Progenitor cell of endocrine pancreas (in vitro differentiated cells): ENCODE measurements at regions not wholly inside any gene's neighbourhood (a gene's known extent, or its start where the extent isn't known, plus 50 kb on each side); places are given as distances from the start of the nearest gene placed in this dataset.

Source experiments
- DNase-seq: peaks from one replicate; pipeline ENCODE4 v3.0.0; 2021; ENCODE audit warnings: low spot score; ENCODE audit not compliant: unreplicated experiment
- H3K27ac Mint-ChIP-seq: 2 replicates; pipeline ENCODE4 v1.8.0; 2021; ENCODE audit warnings: mild to moderate bottlenecking, moderate library complexity, mixed read lengths
- H3K27me3 Mint-ChIP-seq: 2 replicates; pipeline ENCODE4 v1.8.0; 2021; ENCODE audit warnings: mixed read lengths
- H3K36me3 Mint-ChIP-seq: 2 replicates; pipeline ENCODE4 v1.8.0; 2022; ENCODE audit warnings: mixed read lengths; ENCODE audit not compliant: insufficient read depth
- H3K4me1 Mint-ChIP-seq: 2 replicates; pipeline ENCODE4 v1.8.0; 2021; ENCODE audit warnings: low read depth, mixed read lengths
- H3K4me3 Mint-ChIP-seq: 2 replicates; pipeline ENCODE4 v1.8.0; 2021; ENCODE audit warnings: low read depth, mild to moderate bottlenecking, moderate library complexity, mixed read lengths
- H3K9me3 Mint-ChIP-seq: 2 replicates; pipeline ENCODE4 v1.8.0; 2021; ENCODE audit warnings: low read depth, mixed read lengths
- CTCF ChIP-seq: fragments of 200-600 bp; sonication (generic); IDR thresholded peaks from one replicate; pipeline ENCODE4 v1.5.0; 2021; ENCODE audit warnings: antibody characterized with exemption, mild to moderate bottlenecking; ENCODE audit not compliant: unreplicated experiment

GRCh38 chrX:4971646-4972045, 1257.0 kb downstream of the NLGN4X start:
- TF ChIP-seq CTCF: no peak

GRCh38 chrX:4964112-4964511, 1250.7 kb upstream of the PRKX start:
- no peak overlapping the region for H3K4me3 Mint-ChIP-seq
- H3K36me3 Mint-ChIP-seq: no peaks in the 10 kb centered on the region
- TF ChIP-seq CTCF: no peak
- no peak for DNase-seq
- no peaks in the 10 kb centered on the region for H3K4me1 Mint-ChIP-seq
- H3K27me3 Mint-ChIP-seq: no peaks in the 10 kb centered on the region
- H3K9me3 Mint-ChIP-seq: peaks cover 7% of the 10 kb centered on the region
- no peak overlapping the region for H3K27ac Mint-ChIP-seq

More at GRCh38 chrX:4971646-4972045, 1257.0 kb downstream of the NLGN4X start:
- peaks cover 7% of the 10 kb centered on the region for H3K9me3 Mint-ChIP-seq
- H3K27me3 Mint-ChIP-seq: no peaks in the 10 kb centered on the region
- no peak overlapping the region for H3K4me3 Mint-ChIP-seq
- no peak for DNase-seq
- no peaks in the 10 kb centered on the region for H3K4me1 Mint-ChIP-seq
- H3K36me3 Mint-ChIP-seq: no peaks in the 10 kb centered on the region
- no peak overlapping the region for H3K27ac Mint-ChIP-seq

GRCh38 chrX:4963432-4963831, 1250.0 kb upstream of the PRKX start:
- no peaks in the 10 kb centered on the region for H3K4me1 Mint-ChIP-seq
- DNase-seq: no peak
- no peaks in the 10 kb centered on the region for H3K36me3 Mint-ChIP-seq
- TF ChIP-seq CTCF: no peak
- no peak overlapping the region for H3K4me3 Mint-ChIP-seq
- H3K27ac Mint-ChIP-seq: no peak overlapping the region
- no peaks in the 10 kb centered on the region for H3K27me3 Mint-ChIP-seq
- H3K9me3 Mint-ChIP-seq: peaks cover 7% of the 10 kb centered on the region

- no peak for DNase-seq
- Mint-ChIP-seq H3K4me3 (no peak overlapping the region), H3K4me1 (no peaks in the 10 kb centered on the region), H3K27ac (no peak overlapping the region), H3K9me3 (no peaks in the 10 kb centered on the region), H3K36me3 (no peaks in the 10 kb centered on the region), H3K27me3 (no peaks in the 10 kb centered on the region)
- no peak for TF ChIP-seq CTCF
These were observed 1231.3 kb upstream of the PRKX start for GRCh38 chrX:4944767-4945166.

- H3K4me1 Mint-ChIP-seq: peaks cover 7% of the 10 kb centered on the region
- no peaks in the 10 kb centered on the region for H3K9me3 Mint-ChIP-seq
- H3K4me3 Mint-ChIP-seq: no peak overlapping the region
- H3K27me3 Mint-ChIP-seq: no peaks in the 10 kb centered on the region
- TF ChIP-seq CTCF: no peak
- no peak for DNase-seq
- no peak overlapping the region for H3K27ac Mint-ChIP-seq
- no peaks in the 10 kb centered on the region for H3K36me3 Mint-ChIP-seq
These were observed 1222.9 kb upstream of the PRKX start for GRCh38 chrX:4936315-4936714.
